Astrocyte (in vitro differentiated cells and primary cell): ENCODE measurements at regions not wholly inside any gene's neighbourhood (a gene's known extent, or its start where the extent isn't known, plus 50 kb on each side); places are given as distances from the start of the nearest gene placed in this dataset.
"Not testable (repeated sequence)": the region's sequence is repeated elsewhere in the genome, so short reads cannot be mapped to it uniquely, and the experiment has no call there.

Experiments
- DNase-seq: peaks from one replicate; pipeline ENCODE4 v3.0.0-alpha.2; 2010; ENCODE audit warnings: low read depth
- FAIRE-seq: peaks from 2 replicates; lab custom pipeline; 2011; peaks lifted over from hg19 to GRCh38; lab: Jason Lieb, UNC
- H2AFZ ChIP-seq: 2 replicates; pipeline ENCODE4 v1.6.0; 2012; ENCODE audit warnings: low read depth, low read length, inconsistent platforms
- H3K27ac ChIP-seq: 2 replicates; pipeline ENCODE4 v1.5.1; 2011; ENCODE audit warnings: low read depth, low read length, inconsistent platforms
- H3K27me3 ChIP-seq: 2 replicates; pipeline ENCODE4 v1.6.0; 2011; ENCODE audit warnings: low read length, inconsistent platforms; ENCODE audit not compliant: insufficient read depth
- H3K36me3 ChIP-seq: 2 replicates; pipeline ENCODE4 v1.5.1; 2011; ENCODE audit warnings: low read length, inconsistent platforms; ENCODE audit not compliant: insufficient read depth
- H3K4me1 ChIP-seq: 2 replicates; pipeline ENCODE4 v1.5.1; 2011; ENCODE audit warnings: low read length, inconsistent platforms; ENCODE audit not compliant: insufficient read depth
- H3K4me2 ChIP-seq: 2 replicates; pipeline ENCODE4 v1.6.0; 2012; ENCODE audit warnings: low read length, inconsistent platforms
- H3K4me3 ChIP-seq: 2 replicates; pipeline ENCODE4 v1.5.1; 2011; ENCODE audit warnings: low read depth, mild to moderate bottlenecking, low read length, inconsistent platforms; ENCODE audit not compliant: insufficient read depth
- H3K79me2 ChIP-seq: 2 replicates; pipeline ENCODE4 v1.6.0; 2012; ENCODE audit warnings: mild to moderate bottlenecking, low read length, inconsistent platforms; ENCODE audit not compliant: insufficient read depth
- H3K9ac ChIP-seq: 2 replicates; pipeline ENCODE4 v1.6.0; 2012; ENCODE audit warnings: mild to moderate bottlenecking, low read length, inconsistent platforms
- H3K9me3 ChIP-seq: 2 replicates; pipeline ENCODE4 v1.5.1; 2012; ENCODE audit warnings: low read depth, mild to moderate bottlenecking, low read length, inconsistent platforms; ENCODE audit not compliant: insufficient read depth
- H4K20me1 ChIP-seq: 2 replicates; pipeline ENCODE4 v1.6.0; 2012; ENCODE audit warnings: low read length, inconsistent platforms; ENCODE audit not compliant: insufficient read depth
- H3K27ac Mint-ChIP-seq: one replicate; pipeline ENCODE4 v1.8.0; 2021; ENCODE audit warnings: mild to moderate bottlenecking, mixed read lengths; ENCODE audit not compliant: unreplicated experiment
- H3K27me3 Mint-ChIP-seq: one replicate; pipeline ENCODE4 v1.8.0; 2021; ENCODE audit warnings: low read depth, mixed read lengths; ENCODE audit not compliant: unreplicated experiment
- H3K36me3 Mint-ChIP-seq: one replicate; pipeline ENCODE4 v1.8.0; 2021; ENCODE audit warnings: low read depth, mixed read lengths; ENCODE audit not compliant: unreplicated experiment
- H3K4me1 Mint-ChIP-seq: one replicate; pipeline ENCODE4 v1.8.0; 2021; ENCODE audit warnings: low read depth, mixed read lengths; ENCODE audit not compliant: unreplicated experiment
- H3K4me3 Mint-ChIP-seq: one replicate; pipeline ENCODE4 v1.8.0; 2021; ENCODE audit warnings: mild to moderate bottlenecking, moderate library complexity, mixed read lengths; ENCODE audit not compliant: unreplicated experiment
- H3K9me3 Mint-ChIP-seq: one replicate; pipeline ENCODE4 v1.8.0; 2021; ENCODE audit warnings: mild to moderate bottlenecking, mixed read lengths; ENCODE audit not compliant: unreplicated experiment
- CTCF ChIP-seq: IDR thresholded peaks from 2 replicates; pipeline ENCODE4 v1.5.1; 2011; ENCODE audit warnings: low read depth, mild to moderate bottlenecking, inconsistent platforms, low read length, moderate library complexity; ENCODE audit not compliant: insufficient read depth
- EZH2 ChIP-seq: IDR thresholded peaks from 2 replicates; pipeline ENCODE4 v1.6.1; 2012; ENCODE audit warnings: mild to moderate bottlenecking, low read length, inconsistent platforms; ENCODE audit not compliant: insufficient read depth

GRCh38 chr4:12022409-12022808 lies 593.7 kb upstream of the HS3ST1 start:
- FAIRE-seq, result no peak
- Mint-ChIP-seq H3K4me3 (no peak overlapping the region), H3K27ac (no peak overlapping the region), H3K27me3 (no peaks in the 10 kb centered on the region), H3K36me3 (no peaks in the 10 kb centered on the region), H3K9me3 (peaks cover 3% of the 10 kb centered on the region), H3K4me1 (no peaks in the 10 kb centered on the region)
- no peak overlapping the region for H3K9ac ChIP-seq
- H3K4me1 ChIP-seq, result no peaks in the 10 kb centered on the region
- H4K20me1 ChIP-seq, result no peaks in the 10 kb centered on the region
- no peaks in the 10 kb centered on the region for H3K36me3 ChIP-seq
- TF ChIP-seq CTCF, result no peak
- no peak for DNase-seq
- H3K27me3 ChIP-seq, result no peaks in the 10 kb centered on the region
- H2AFZ ChIP-seq, result no peak overlapping the region
- no peak overlapping the region for H3K4me2 ChIP-seq
- H3K4me3 ChIP-seq, result no peak overlapping the region
- H3K27ac ChIP-seq, result no peak overlapping the region
- H3K9me3 ChIP-seq, result no peaks in the 10 kb centered on the region
- H3K79me2 ChIP-seq, result no peaks in the 10 kb centered on the region

- no peak overlapping the region for H3K4me3 Mint-ChIP-seq
- H3K27ac Mint-ChIP-seq, result no peak overlapping the region
- H3K27me3 ChIP-seq, result no peaks in the 10 kb centered on the region
- H3K27ac ChIP-seq, result no peak overlapping the region
- no peaks in the 10 kb centered on the region for H3K36me3 Mint-ChIP-seq
- no peak for TF ChIP-seq CTCF
- TF ChIP-seq EZH2, result no peak
- no peaks in the 10 kb centered on the region for H3K4me1 Mint-ChIP-seq
- DNase-seq, result no peak
- no peaks in the 10 kb centered on the region for H3K4me1 ChIP-seq
- H4K20me1 ChIP-seq, result no peaks in the 10 kb centered on the region
- no peak overlapping the region for H3K9ac ChIP-seq
- H2AFZ ChIP-seq, result no peak overlapping the region
- H3K36me3 ChIP-seq, result no peaks in the 10 kb centered on the region
- FAIRE-seq, result no peak
- H3K4me2 ChIP-seq, result no peak overlapping the region
- H3K9me3 Mint-ChIP-seq, result peaks cover 8% of the 10 kb centered on the region
- no peaks in the 10 kb centered on the region for H3K79me2 ChIP-seq
- no peaks in the 10 kb centered on the region for H3K27me3 Mint-ChIP-seq
- peaks cover 8% of the 10 kb centered on the region for H3K9me3 ChIP-seq
- no peak overlapping the region for H3K4me3 ChIP-seq
Measured at GRCh38 chr4:12016729-12017128, 588.0 kb upstream of the HS3ST1 start.

DNA sequence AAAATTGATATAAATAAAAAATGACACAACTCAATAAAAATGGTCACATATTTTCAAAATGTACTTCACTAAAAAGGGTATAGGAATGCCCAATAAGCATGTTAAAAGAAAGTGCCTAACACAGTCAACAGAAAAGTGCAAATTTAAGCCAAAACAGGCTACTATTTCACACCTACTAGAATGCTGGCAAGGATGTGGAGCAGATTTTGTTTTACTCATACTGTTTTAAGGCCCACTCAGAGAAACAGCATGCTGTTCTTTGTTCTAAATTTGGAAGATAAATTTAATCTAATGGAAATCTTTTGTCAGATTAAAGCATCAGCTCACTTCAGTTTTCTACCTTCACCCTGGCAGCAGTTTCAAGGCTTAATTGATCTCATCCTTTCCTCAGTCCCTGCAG lies 576.8 kb upstream of the HS3ST1 start:
- Histone ChIP-seq H3K4me3 (no peak overlapping the region), H3K9me3 (no peaks in the 10 kb centered on the region), H2AFZ (no peak overlapping the region), H3K27ac (no peak overlapping the region), H3K79me2 (no peaks in the 10 kb centered on the region), H3K4me1 (no peaks in the 10 kb centered on the region), H4K20me1 (no peaks in the 10 kb centered on the region), H3K9ac (no peak overlapping the region), H3K27me3 (no peaks in the 10 kb centered on the region), H3K4me2 (no peak overlapping the region), H3K36me3 (no peaks in the 10 kb centered on the region)
- Mint-ChIP-seq H3K4me3 (no peak overlapping the region), H3K27me3 (no peaks in the 10 kb centered on the region), H3K9me3 (no peaks in the 10 kb centered on the region), H3K36me3 (no peaks in the 10 kb centered on the region), H3K27ac (no peak overlapping the region), H3K4me1 (no peaks in the 10 kb centered on the region)
- FAIRE-seq (no peak), DNase-seq (no peak)
- TF ChIP-seq EZH2 (no peak), CTCF (no peak)

- H3K79me2 ChIP-seq, H3K4me3 ChIP-seq, H3K4me1 ChIP-seq, H3K4me2 ChIP-seq, H3K36me3 ChIP-seq, H3K27ac Mint-ChIP-seq, H3K27ac ChIP-seq, H3K27me3 ChIP-seq, H3K4me1 Mint-ChIP-seq, H3K4me3 Mint-ChIP-seq, H3K9me3 Mint-ChIP-seq, DNase-seq, H3K36me3 Mint-ChIP-seq, H3K9ac ChIP-seq, H2AFZ ChIP-seq, FAIRE-seq, H3K9me3 ChIP-seq, H4K20me1 ChIP-seq, H3K27me3 Mint-ChIP-seq: not testable (repeated sequence)
Measured at GRCh38 chr4:11996581-11996980, 567.9 kb upstream of the HS3ST1 start.
